ENCODE measurements at regions not wholly inside any gene's neighbourhood (a gene's known extent, or its start where the extent isn't known, plus 50 kb on each side); places are given as distances from the start of the nearest gene placed in this dataset.

DNA sequence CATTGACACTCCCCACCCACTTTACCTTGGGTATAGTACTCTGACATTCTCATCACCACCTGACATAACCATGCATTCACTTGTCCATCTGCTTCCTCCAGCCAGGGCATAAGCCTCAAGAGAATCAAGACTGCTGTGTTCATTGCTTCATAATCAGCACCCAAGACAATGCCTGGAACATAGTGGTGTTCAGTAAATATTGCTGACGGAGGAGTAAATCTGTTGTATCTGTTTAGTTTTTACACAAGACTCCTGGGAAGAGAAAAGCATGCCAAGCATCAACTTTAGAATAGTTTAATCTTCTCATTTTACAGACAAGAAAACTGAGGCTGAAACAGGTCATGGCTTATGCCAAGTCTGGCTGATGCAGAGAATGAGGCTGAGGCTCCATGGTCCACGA is 173.9 kb upstream of the DUSP10 start:
- TF ChIP-seq, protein P1, sequence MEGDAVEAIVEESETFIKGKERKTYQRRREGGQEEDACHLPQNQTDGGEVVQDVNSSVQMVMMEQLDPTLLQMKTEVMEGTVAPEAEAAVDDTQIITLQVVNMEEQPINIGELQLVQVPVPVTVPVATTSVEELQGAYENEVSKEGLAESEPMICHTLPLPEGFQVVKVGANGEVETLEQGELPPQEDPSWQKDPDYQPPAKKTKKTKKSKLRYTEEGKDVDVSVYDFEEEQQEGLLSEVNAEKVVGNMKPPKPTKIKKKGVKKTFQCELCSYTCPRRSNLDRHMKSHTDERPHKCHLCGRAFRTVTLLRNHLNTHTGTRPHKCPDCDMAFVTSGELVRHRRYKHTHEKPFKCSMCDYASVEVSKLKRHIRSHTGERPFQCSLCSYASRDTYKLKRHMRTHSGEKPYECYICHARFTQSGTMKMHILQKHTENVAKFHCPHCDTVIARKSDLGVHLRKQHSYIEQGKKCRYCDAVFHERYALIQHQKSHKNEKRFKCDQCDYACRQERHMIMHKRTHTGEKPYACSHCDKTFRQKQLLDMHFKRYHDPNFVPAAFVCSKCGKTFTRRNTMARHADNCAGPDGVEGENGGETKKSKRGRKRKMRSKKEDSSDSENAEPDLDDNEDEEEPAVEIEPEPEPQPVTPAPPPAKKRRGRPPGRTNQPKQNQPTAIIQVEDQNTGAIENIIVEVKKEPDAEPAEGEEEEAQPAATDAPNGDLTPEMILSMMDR (IDR thresholded peaks at IDR 0.05; ENCODE audit: insufficient read depth, low read depth, low read length), result no peak
- TF ChIP-seq EZH2 (IDR thresholded peaks at IDR 0.05; ENCODE audit: insufficient read depth, low read length), result no peak
